GM13977 (cell line): ENCODE measurements at regions not wholly inside any gene's neighbourhood (a gene's known extent, or its start where the extent isn't known, plus 50 kb on each side); places are given as distances from the start of the nearest gene placed in this dataset.

Source experiments
- DNase-seq: peaks from one replicate; pipeline ENCODE4 v3.0.0; 2012; ENCODE audit warnings: low spot score
- in situ Hi-C: fragments of 300-500 bp; cut with MboI; formaldehyde crosslinking; loops from one replicate; pipeline ENCODE4 v1.12.0; 2022; ENCODE audit warnings: low sequenced_read_pairs, low pct_unique_long_range_greater_than_20kb, mixed read lengths, inconsistent platforms; ENCODE audit not compliant: unreplicated experiment
- TF ChIP-seq, protein P1 (sequence below): IDR thresholded peaks from 2 replicates; pipeline ENCODE4 v1.5.1; 2012; ENCODE audit warnings: mild to moderate bottlenecking, control low read depth; ENCODE audit not compliant: insufficient read depth; ENCODE audit errors: extremely low read depth, missing control alignments

GRCh38 chr16:86680661-86681030, 102.3 kb downstream of the FOXL1 start:
- in situ Hi-C loops, result no loop called here
- TF ChIP-seq, protein P1, sequence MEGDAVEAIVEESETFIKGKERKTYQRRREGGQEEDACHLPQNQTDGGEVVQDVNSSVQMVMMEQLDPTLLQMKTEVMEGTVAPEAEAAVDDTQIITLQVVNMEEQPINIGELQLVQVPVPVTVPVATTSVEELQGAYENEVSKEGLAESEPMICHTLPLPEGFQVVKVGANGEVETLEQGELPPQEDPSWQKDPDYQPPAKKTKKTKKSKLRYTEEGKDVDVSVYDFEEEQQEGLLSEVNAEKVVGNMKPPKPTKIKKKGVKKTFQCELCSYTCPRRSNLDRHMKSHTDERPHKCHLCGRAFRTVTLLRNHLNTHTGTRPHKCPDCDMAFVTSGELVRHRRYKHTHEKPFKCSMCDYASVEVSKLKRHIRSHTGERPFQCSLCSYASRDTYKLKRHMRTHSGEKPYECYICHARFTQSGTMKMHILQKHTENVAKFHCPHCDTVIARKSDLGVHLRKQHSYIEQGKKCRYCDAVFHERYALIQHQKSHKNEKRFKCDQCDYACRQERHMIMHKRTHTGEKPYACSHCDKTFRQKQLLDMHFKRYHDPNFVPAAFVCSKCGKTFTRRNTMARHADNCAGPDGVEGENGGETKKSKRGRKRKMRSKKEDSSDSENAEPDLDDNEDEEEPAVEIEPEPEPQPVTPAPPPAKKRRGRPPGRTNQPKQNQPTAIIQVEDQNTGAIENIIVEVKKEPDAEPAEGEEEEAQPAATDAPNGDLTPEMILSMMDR, result no peak
- DNase-seq, result no peak

DNA sequence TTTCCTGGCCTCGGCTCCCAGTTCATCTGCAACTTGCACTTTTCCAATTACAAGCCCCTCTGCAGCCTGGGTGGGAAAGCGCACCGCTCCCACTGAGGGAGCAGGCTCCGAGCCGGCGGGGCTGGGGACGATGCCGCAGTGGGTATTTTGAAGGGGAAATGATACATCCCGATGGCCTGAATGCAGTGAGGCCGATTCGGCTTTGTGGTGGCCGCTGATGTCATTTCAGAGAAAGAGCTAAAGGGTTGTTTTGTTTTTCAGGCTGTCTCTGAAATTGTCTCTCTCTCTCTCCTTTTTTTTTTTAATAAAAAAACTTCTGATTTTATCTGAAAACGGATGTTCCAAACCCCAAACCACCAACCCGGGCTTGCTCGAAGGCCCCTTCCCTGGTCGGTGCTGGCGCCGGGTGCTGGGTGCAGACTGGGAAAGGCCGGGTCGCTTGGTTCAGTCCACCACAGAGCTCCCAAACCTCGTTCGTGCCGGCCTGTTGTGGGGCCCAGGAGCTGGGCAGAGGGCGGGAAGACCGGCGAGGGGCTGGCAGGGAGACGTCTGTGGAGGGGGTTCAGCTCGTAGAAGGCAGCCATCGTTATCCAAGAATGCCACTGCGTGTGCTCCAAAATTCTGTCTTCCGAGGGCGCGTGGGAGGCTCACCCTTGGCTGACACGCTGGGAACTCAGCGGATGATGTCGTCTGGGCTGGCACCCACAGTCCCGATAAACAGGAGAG, 102.8 kb downstream of the FOXL1 start:
- in situ Hi-C loops, result no loop called here
- no peak for DNase-seq
- TF ChIP-seq, protein P1, result no peak

DNA sequence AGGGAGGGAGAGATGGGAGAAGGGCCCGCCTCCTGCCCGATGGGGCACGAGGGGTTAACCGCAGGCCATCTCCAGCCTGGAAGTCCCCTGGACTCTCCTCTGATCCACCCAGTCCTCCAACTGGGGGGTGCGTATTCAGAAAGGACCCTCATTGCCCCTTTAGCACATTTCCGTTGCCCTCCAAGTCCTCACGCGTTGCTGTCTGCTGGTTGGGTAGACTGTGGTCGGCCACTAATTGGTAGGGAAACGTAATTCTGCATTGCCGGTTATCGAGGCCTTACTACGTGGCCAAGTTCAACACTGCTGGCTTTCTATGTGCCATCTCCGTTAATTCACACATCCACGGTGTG, 103.4 kb downstream of the FOXL1 start:
- in situ Hi-C loops, result no loop called here
- no peak for DNase-seq
- TF ChIP-seq, protein P1, result no peak

DNA sequence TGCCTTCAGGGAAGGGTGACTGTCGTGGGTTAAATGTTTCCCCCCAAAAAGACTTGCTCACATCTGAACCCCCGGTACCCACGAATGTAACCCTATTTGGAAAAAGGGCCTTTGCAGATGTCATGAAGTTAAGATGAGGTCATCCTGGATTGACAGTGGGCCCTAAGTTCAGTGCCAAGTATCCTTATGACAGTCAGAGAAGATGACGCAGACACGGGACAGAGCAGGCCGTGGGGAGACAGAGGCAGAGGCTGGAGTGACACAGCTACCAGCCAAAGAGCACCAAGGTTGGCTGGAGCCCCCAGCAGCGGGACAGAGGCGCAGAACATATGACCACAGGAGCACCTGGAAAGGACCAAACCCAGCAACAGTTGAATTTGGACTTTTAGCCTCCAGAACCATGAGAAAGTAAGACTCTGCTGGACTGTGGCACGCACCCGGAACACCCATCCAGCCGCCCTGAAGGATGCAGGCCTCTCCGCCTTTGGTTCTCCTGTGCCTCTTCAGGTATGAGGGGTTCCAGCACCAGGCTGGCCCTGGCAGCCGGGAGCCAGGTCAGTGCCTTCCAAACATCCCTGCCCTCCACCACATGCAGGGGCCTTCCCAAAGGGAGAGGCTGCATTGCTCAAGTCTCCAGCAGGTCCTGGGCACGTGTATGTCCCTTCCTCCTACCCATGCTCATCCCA, 104.0 kb downstream of the FOXL1 start:
- DNase-seq, result no peak
- TF ChIP-seq, protein P1, result no peak
- in situ Hi-C loops, result no loop called here

DNA sequence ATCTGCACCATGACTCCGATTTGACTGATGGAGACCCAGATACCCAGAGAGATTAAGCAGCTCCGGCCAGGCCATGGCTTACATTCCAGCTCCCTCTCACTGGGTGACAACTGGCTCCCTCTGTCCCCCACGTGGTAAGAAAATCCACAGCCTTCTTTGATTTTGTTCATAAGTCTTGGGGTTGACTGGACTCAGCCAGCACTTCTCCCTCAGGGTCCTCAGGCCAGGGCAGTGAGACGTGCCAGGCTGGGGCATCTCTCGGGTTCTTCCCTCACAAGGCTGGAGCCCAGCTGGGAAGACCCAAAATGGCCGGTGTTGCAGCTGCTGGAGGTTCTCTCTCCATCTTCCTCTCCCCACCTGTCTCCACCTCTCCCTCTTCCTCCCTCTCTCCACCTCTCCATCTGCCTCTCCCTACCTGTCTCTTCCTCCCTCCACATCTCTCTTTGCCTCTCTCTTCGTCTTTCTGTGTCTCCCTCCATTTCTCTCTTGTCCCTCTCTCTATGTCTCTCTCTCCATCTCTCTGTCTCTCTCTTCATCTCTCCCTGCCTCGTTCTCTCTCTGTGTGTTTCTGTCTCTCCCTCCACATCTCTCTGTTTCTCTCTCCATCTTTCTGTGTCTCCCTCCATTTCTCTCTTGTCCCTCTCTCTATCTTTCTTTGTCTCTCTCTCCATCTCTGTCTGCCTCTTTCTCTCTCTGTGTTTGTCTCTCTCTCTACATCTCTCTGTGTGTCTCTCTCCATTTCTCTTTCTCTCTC, 105.3 kb downstream of the FOXL1 start:
- TF ChIP-seq, protein P1, result no peak
- no peak for DNase-seq
- in situ Hi-C loops, result no loop called here

GRCh38 chr16:86685076-86685475, 106.7 kb downstream of the FOXL1 start:
- in situ Hi-C loops, result no loop called here
- TF ChIP-seq, protein P1, result no peak
- DNase-seq, result no peak
